GM18505 (cell line): ENCODE measurements at regions not wholly inside any gene's neighbourhood (a gene's known extent, or its start where the extent isn't known, plus 50 kb on each side); places are given as distances from the start of the nearest gene placed in this dataset.

ENCODE experiments used
- ATAC-seq: cut with Tn5 transposase; IDR thresholded peaks from one replicate; pipeline ENCODE4 v1.9.1; 2021; ENCODE audit not compliant: unreplicated experiment
- POLR2A ChIP-seq: IDR thresholded peaks from 4 replicates; pipeline ENCODE4 v1.6.1; 2011; ENCODE audit warnings: borderline replicate concordance; ENCODE audit not compliant: insufficient read depth, insufficient read length; ENCODE audit errors: extremely low read depth

DNA sequence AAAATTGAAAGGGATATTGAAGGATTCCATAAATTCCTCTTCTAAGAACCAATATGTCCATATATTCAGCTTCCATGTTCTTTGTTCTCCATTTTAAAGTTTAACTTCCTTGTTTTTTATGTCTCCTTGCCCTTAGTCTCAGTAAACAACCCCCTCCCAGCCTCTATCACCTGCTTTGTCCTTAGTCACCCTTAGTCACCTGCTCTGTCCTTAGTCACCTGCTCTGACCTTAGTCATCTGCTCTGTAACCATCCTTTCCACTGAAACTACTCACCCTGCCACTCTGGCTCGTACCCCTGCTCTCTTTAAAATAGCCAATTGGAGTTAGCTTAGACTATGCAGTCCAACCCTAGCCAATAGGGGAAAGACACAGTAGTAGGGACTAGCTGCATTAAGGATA, 136.2 kb upstream of the TMEM106B start:
- TF ChIP-seq POLR2A: no peak
- no peak for ATAC-seq

GRCh38 chr7:12080006-12080405, 131.1 kb upstream of the TMEM106B start:
- TF ChIP-seq POLR2A: no peak
- no peak for ATAC-seq

- no peak for ATAC-seq
- no peak for TF ChIP-seq POLR2A
Observed at GRCh38 chr7:12085516-12085915, 125.6 kb upstream of the TMEM106B start.

GRCh38 chr7:12089951-12090756, 120.9 kb upstream of the TMEM106B start:
- ATAC-seq: no peak
- no peak for TF ChIP-seq POLR2A

GRCh38 chr7:12090757-12091221, 120.3 kb upstream of the TMEM106B start:
- no peak for ATAC-seq
- TF ChIP-seq POLR2A: no peak

DNA sequence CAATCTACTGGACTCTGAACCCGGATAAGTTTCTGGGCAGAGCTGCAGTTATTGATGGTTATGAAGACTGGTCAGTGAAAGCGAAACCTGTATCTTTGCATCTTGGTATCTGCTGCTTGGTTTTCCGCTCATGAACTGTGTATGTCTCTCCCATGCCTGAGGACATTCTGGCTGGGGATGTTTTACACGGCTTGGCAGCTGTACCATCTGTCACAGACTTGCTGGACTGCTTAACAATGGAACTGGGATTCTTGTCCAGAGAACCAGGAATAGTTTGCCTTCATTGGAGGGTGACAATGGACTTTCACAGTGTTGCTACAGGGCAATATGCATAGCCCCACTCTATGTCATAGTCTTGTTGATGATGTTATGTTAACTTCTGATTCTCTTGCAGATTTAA, 119.9 kb upstream of the TMEM106B start:
- ATAC-seq: no peak
- no peak for TF ChIP-seq POLR2A

DNA sequence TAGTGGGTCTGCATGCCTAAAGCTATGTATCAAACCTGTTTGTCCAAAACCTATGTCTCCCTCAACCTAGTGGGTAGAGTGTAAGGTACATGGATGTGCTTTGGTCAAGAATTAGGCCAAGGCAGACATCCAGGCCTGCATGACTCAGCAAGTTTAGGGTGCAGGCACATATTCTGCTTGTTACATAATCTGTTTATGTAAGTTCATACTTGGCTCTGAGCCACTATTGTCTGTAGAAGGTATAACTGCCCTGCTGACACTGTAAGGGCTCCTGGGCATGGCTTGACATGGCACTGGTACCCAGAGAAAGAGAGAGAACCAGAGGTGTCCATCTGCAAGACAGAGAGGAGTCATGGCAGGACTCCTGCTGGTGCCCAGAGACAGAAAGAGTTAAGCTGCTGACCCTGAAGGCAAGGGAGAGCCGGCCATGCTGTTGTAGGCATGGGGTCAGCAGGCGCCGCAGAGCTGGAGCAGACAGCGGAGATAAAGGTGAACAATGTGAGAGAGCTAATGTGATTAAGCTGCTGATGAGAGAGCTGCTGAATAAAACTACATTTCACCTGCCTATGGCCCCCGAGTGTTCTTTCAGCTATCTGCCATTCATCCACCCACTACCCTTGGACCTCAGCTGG, 118.5 kb upstream of the TMEM106B start:
- no peak for ATAC-seq
- no peak for TF ChIP-seq POLR2A

GRCh38 chr7:12093365-12093764, 117.7 kb upstream of the TMEM106B start:
- ATAC-seq: no peak
- TF ChIP-seq POLR2A: no peak

DNA sequence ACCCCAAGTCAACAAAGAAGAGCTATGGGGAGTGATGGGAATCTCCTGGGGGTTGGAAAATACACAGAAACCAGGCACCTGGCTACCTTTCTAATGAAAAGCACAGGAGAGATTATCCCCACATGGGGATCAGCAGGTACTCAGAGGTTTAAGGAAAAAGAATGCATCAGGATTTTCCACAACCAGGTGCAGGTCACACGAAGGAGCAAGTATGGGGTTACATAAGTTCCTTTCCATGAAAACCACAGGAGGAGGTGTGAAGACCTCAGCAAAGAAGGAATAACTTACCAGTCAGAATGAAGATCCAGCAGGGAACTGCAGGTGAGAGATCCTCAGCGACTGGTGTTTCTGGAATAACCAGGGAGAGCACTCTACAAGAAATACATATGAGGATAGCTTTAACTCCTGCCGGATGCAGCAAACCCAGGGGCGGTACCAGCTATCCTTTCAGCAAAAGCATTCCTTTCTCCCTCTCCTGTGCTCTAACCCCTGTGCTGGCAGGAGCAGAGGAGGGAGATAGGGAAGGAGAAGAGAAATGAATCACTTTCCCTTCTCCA, 116.7 kb upstream of the TMEM106B start:
- ATAC-seq: no peak
- no peak for TF ChIP-seq POLR2A

DNA sequence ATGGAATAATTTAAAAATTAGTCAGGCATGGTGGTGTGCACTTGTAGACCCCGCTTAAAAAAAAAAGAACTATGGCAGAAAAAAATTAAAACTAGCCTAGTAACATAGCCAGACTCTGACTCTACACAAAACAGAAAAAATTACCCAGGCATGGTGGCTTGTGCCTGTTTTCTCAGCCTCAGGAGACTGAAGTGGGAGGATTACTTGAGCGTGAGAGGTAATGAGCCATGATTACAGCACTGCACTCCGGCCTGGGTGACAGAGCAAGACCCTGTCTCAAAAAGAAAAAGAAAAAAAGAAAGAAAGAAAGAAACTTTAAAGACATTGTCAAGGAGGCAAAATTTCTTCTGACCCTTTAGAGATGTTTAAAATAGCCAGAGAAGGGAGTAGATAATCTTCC, 109.0 kb upstream of the TMEM106B start:
- no peak for ATAC-seq
- TF ChIP-seq POLR2A: no peak

GRCh38 chr7:12102527-12102926, 108.6 kb upstream of the TMEM106B start:
- no peak for TF ChIP-seq POLR2A
- ATAC-seq: no peak

GRCh38 chr7:12103948-12104347, 107.1 kb upstream of the TMEM106B start:
- ATAC-seq: no peak

GRCh38 chr7:12107381-12107780, 103.7 kb upstream of the TMEM106B start:
- TF ChIP-seq POLR2A: no peak
- no peak for ATAC-seq

More at GRCh38 chr7:12103948-12104347, 107.1 kb upstream of the TMEM106B start:
- TF ChIP-seq POLR2A: no peak

DNA sequence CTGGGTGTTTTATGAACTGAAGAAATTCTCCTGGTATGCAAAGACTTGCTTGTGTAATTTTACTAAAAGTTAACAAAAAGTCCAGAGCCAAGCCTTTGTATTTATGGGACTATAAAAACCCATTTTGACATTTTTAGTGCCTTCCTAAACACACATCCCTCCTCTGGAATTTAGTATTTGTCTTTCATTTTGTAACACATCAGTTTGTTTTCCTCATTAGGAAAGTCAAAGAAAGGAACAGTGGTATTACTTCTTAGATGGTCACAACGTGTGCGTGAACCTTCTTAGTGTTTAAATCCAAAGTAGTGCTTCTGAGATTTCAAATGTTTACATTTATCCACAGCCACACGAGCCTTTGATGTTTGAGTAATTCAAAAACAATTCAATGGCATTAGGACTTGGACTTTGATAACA, 103.2 kb upstream of the TMEM106B start:
- no peak for TF ChIP-seq POLR2A
- ATAC-seq: no peak
